HEK293 (cell line): ENCODE measurements at regions not wholly inside any gene's neighbourhood (a gene's known extent, or its start where the extent isn't known, plus 50 kb on each side); places are given as distances from the start of the nearest gene placed in this dataset.

Experiments used
- CTCF ChIA-PET: fragments of 350-600 bp; formaldehyde crosslinking; extraction: SDS; loops from one replicate; lab custom pipeline; 2021; ENCODE audit warnings: antibody characterized with exemption; lab: Yijun Ruan, JAX
- POLR2A ChIA-PET: fragments of 300-600 bp; formaldehyde crosslinking; extraction: SDS; loops from one replicate; lab custom pipeline; 2020; ENCODE audit warnings: antibody characterized with exemption, inconsistent platforms; lab: Yijun Ruan, JAX
- H3K27ac ChIP-seq: fragments of 200-500 bp; sonication (Bioruptor generic); 2 replicates; pipeline ENCODE4 v1.5.1; 2014; ENCODE audit warnings: low read depth, low read length, control low read depth, inconsistent platforms; ENCODE audit errors: extremely low read depth
- H3K36me3 ChIP-seq, 2 experiments: fragments of 200-500 bp in 1 of 2; sonication (Bioruptor generic) in 1 of 2; 1 replicate in 1 of 2; 2 replicates in 1 of 2; pipeline ENCODE4 v1.5.1; 2014 to 2017; ENCODE audit warnings: inconsistent platforms in 2 of 2, low read length in 2 of 2; ENCODE audit not compliant: control insufficient read depth in 2 of 2, insufficient read depth in 1 of 2
- H3K4me1 ChIP-seq: fragments of 200-500 bp; sonication (Bioruptor generic); 2 replicates; pipeline ENCODE4 v1.5.1; 2014; ENCODE audit warnings: mild to moderate bottlenecking, low read length, inconsistent platforms; ENCODE audit not compliant: control insufficient read depth, insufficient read depth
- H3K4me3 ChIP-seq: 2 replicates; pipeline ENCODE4 v1.5.1; 2011; ENCODE audit warnings: low read depth, mild to moderate bottlenecking, control low read depth, low read length, moderate library complexity
- H3K9me3 ChIP-seq: fragments of 200-500 bp; sonication (Bioruptor generic); 2 replicates; pipeline ENCODE4 v1.5.1; 2014; ENCODE audit warnings: low read depth, low read length, inconsistent platforms; ENCODE audit not compliant: control insufficient read depth, insufficient read depth
- ATF2 ChIP-seq: fragments of 450-650 bp; formaldehyde crosslinking; IDR thresholded peaks from 2 replicates; pipeline ENCODE4 v1.5.1; 2016; ENCODE audit warnings: missing biosample characterization, missing genetic modification characterization, low read depth
- SCRT2 ChIP-seq: fragments of 450-650 bp; formaldehyde crosslinking; IDR thresholded peaks from 2 replicates; pipeline ENCODE4 v1.5.1; 2016; ENCODE audit warnings: missing biosample characterization, missing genetic modification characterization
- WT1 ChIP-seq: fragments of 450-650 bp; formaldehyde crosslinking; IDR thresholded peaks from 2 replicates; pipeline ENCODE4 v1.5.1; 2016; ENCODE audit warnings: missing biosample characterization, missing genetic modification characterization
- YY1 ChIP-seq: fragments of 450-650 bp; formaldehyde crosslinking; IDR thresholded peaks from 2 replicates; pipeline ENCODE4 v1.5.1; 2018; ENCODE audit warnings: missing biosample characterization, missing genetic modification characterization
- ZBTB20 ChIP-seq: fragments of 450-650 bp; formaldehyde crosslinking; IDR thresholded peaks from 2 replicates; pipeline ENCODE4 v1.5.1; 2016; ENCODE audit warnings: missing biosample characterization, missing genetic modification characterization
- ZBTB8A ChIP-seq: fragments of 450-650 bp; formaldehyde crosslinking; IDR thresholded peaks from 2 replicates; pipeline ENCODE4 v1.5.1; 2016; ENCODE audit warnings: missing biosample characterization, missing genetic modification characterization
- ZFP41 ChIP-seq: fragments of 450-650 bp; formaldehyde crosslinking; IDR thresholded peaks from 2 replicates; pipeline ENCODE4 v1.5.1; 2016; ENCODE audit warnings: missing biosample characterization, missing genetic modification characterization, borderline replicate concordance
- ZNF132 ChIP-seq: fragments of 450-650 bp; formaldehyde crosslinking; IDR thresholded peaks from 2 replicates; pipeline ENCODE4 v1.5.1; 2017; ENCODE audit warnings: missing biosample characterization, missing genetic modification characterization, borderline replicate concordance
- ZNF202 ChIP-seq: fragments of 450-650 bp; formaldehyde crosslinking; IDR thresholded peaks from 2 replicates; pipeline ENCODE4 v1.5.1; 2016; ENCODE audit warnings: missing biosample characterization, missing genetic modification characterization, borderline replicate concordance
- ZNF26 ChIP-seq: fragments of 450-650 bp; formaldehyde crosslinking; IDR thresholded peaks from 2 replicates; pipeline ENCODE4 v1.5.1; 2016; ENCODE audit warnings: missing biosample characterization, missing genetic modification characterization
- ZNF501 ChIP-seq: fragments of 450-650 bp; formaldehyde crosslinking; IDR thresholded peaks from 2 replicates; pipeline ENCODE4 v1.5.1; 2016; ENCODE audit warnings: missing biosample characterization, missing genetic modification characterization
- ZNF513 ChIP-seq: fragments of 450-650 bp; IDR thresholded peaks from 2 replicates; pipeline ENCODE4 v1.5.1; 2018; ENCODE audit warnings: missing biosample characterization, missing genetic modification characterization
- ZNF558 ChIP-seq: fragments of 450-650 bp; formaldehyde crosslinking; IDR thresholded peaks from 2 replicates; pipeline ENCODE4 v1.5.1; 2016; ENCODE audit warnings: missing biosample characterization, missing genetic modification characterization
- ZNF600 ChIP-seq: fragments of 450-650 bp; formaldehyde crosslinking; IDR thresholded peaks from 2 replicates; pipeline ENCODE4 v1.5.1; 2016; ENCODE audit warnings: missing biosample characterization, missing genetic modification characterization
- ZNF610 ChIP-seq: fragments of 450-650 bp; formaldehyde crosslinking; IDR thresholded peaks from 2 replicates; pipeline ENCODE4 v1.5.1; 2016; ENCODE audit warnings: missing biosample characterization, missing genetic modification characterization, borderline replicate concordance
- ZNF623 ChIP-seq: fragments of 450-650 bp; formaldehyde crosslinking; IDR thresholded peaks from 2 replicates; pipeline ENCODE4 v1.5.1; 2016; ENCODE audit warnings: missing biosample characterization, missing genetic modification characterization
- ZNF626 ChIP-seq: fragments of 450-650 bp; sonication (Bioruptor Pico); formaldehyde crosslinking; IDR thresholded peaks from 2 replicates; pipeline ENCODE4 v1.5.1; 2018; ENCODE audit warnings: missing biosample characterization, missing genetic modification characterization, inconsistent platforms
- ZNF747 ChIP-seq: fragments of 450-650 bp; formaldehyde crosslinking; IDR thresholded peaks from 2 replicates; pipeline ENCODE4 v1.5.1; 2016; ENCODE audit warnings: missing biosample characterization, missing genetic modification characterization
- ZNF791 ChIP-seq: fragments of 450-650 bp; formaldehyde crosslinking; IDR thresholded peaks from 2 replicates; pipeline ENCODE4 v1.5.1; 2016; ENCODE audit warnings: missing biosample characterization, missing genetic modification characterization
- TF ChIP-seq, protein P1 (sequence below): fragments of 450-650 bp; formaldehyde crosslinking; optimal IDR thresholded peaks from 2 replicates; pipeline ENCODE3; 2016; ENCODE audit warnings: missing biosample characterization, mild to moderate bottlenecking, missing genetic modification characterization

- TF ChIP-seq ATF2 (tag by site-specific recombination) (no peak), ZNF513 (tag by site-specific recombination) (no peak)
- TF ChIP-seq, protein P1, sequence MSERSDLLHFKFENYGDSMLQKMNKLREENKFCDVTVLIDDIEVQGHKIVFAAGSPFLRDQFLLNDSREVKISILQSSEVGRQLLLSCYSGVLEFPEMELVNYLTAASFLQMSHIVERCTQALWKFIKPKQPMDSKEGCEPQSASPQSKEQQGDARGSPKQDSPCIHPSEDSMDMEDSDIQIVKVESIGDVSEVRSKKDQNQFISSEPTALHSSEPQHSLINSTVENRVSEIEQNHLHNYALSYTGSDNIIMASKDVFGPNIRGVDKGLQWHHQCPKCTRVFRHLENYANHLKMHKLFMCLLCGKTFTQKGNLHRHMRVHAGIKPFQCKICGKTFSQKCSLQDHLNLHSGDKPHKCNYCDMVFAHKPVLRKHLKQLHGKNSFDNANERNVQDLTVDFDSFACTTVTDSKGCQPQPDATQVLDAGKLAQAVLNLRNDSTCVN (tag by site-specific recombination): no peak
- CTCF ChIA-PET: no interaction called here
- Histone ChIP-seq H3K36me3 (no peaks in the 10 kb centered on the region), H3K27ac (no peak overlapping the region), H3K4me1 (0 out of 2 replicates have a peak, but pooled peaks cover 2% of the 10 kb centered on the region), H3K9me3 (no peaks in the 10 kb centered on the region), H3K4me3 (no peak overlapping the region)
- POLR2A ChIA-PET: no interaction called here
Measured at GRCh38 chr3:177429079-177429478, 231.8 kb upstream of the TBL1XR1 start.

DNA sequence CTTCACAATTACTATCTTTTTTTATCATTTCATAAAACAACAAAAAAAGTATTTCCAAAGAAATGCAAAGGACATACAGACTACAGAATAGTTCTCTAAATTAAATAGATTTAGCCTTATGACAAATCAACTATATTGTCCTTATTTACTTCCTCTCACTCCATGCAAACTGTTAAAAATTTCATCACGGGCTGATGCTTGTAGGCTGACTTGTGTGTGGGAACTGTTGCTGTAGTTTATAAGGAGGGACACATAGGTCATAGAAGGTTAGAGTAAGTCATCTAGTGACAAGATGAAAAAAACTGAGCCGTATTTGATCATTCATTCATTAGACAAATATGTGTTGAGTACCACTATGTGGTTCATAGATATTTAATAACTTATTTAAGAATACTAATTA, 232.5 kb upstream of the TBL1XR1 start:
- no peak overlapping the region for H3K4me3 ChIP-seq
- no peak overlapping the region for H3K27ac ChIP-seq
- ChIA-PET POLR2A (no interaction called here), CTCF (interaction anchor here (0.5 kb wide), 1 partner anchor 379 kb away, joined by 4 read pairs; no protein-coding TSS in a partner anchor)
- 0 out of 2 replicates have a peak, but pooled peaks cover 2% of the 10 kb centered on the region for H3K4me1 ChIP-seq
- TF ChIP-seq ZNF558 (tag by site-specific recombination): no peak
- no peak for TF ChIP-seq ZFP41 (tag by site-specific recombination)
- no peak for TF ChIP-seq YY1 (tag by site-specific recombination)
- TF ChIP-seq ZNF610 (tag by site-specific recombination): no peak
- H3K36me3 ChIP-seq: no peaks in the 10 kb centered on the region
- H3K9me3 ChIP-seq: no peaks in the 10 kb centered on the region

DNA sequence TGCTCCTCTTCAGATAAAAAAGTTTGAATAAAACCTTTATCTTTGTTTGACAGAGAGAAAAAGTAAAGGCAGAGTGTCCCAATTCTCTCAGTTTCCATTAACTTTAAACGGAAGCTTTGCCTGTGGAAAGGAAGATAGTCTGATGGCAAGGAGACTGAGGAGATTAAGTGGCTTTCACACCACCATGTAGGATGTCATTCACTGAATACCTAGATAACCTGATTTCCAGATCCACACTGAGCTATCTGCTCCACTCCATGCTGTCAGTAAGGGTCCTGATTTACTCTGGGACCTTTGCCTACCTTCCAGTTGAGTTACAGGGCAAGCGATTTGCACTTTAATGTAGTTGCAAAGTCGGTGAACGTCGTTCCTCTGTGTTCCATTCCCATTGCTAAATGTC, 233.4 kb upstream of the TBL1XR1 start:
- 0 out of 2 replicates have a peak, but pooled peaks cover 2% of the 10 kb centered on the region for H3K4me1 ChIP-seq
- no peak overlapping the region for H3K27ac ChIP-seq
- ChIA-PET CTCF (no interaction called here), POLR2A (no interaction called here)
- no peaks in the 10 kb centered on the region for H3K36me3 ChIP-seq
- H3K9me3 ChIP-seq: no peaks in the 10 kb centered on the region
- TF ChIP-seq ZNF202 (tag by site-specific recombination): no peak
- no peak for TF ChIP-seq ZNF626 (tag by site-specific recombination)
- TF ChIP-seq ZNF132 (tag by site-specific recombination): no peak
- no peak for TF ChIP-seq ZNF26
- no peak for TF ChIP-seq ZBTB20 (tag by site-specific recombination)
- TF ChIP-seq ZNF623 (tag by site-specific recombination): no peak
- TF ChIP-seq SCRT2: no peak
- TF ChIP-seq ZNF558 (tag by site-specific recombination): no peak
- no peak for TF ChIP-seq ZNF791 (tag by site-specific recombination)
- TF ChIP-seq ZBTB8A (tag by site-specific recombination): no peak
- no peak for TF ChIP-seq WT1
- TF ChIP-seq ZNF501 (tag by site-specific recombination): no peak
- TF ChIP-seq ZNF747 (tag by site-specific recombination): no peak
- no peak for TF ChIP-seq ZNF600 (tag by site-specific recombination)
- H3K4me3 ChIP-seq: no peak overlapping the region
